ENCODE measurements at regions not wholly inside any gene's neighbourhood (a gene's known extent, or its start where the extent isn't known, plus 50 kb on each side); places are given as distances from the start of the nearest gene placed in this dataset.
A peak's percentile ranks its signal among the peaks of the same experiment; 100 is the strongest.

DNA sequence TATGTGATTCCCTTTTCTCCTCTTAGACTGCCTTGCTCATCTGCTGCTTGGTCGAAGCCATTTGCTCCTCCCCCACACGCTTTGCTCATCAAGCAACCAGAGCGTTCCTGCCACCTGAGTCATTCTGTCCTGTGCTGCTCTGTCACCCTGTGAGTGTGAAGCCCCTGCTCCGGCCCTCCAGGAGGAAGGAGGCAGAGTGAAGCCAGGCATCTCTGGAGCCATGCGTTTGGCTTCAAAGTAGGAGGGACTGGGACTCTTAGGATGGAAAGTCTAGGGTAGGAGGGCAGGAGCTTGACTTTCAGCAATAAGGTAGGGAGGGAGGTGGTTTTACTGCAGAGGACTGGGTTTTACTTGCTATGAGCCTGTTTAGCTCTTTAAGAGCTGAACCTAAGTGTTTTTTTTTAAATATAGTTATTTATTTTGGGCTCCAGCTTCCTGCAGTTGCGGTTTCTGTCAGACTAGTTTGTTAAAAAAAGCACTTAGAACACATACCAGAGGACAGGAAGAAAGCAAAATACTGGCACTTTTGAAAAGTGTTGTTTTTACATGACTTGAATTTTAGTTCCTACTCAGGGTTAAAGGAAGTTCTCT lies 63.6 kb downstream of the SPINK2 start:
- peak; percentile 82 for DNase-seq

DNA sequence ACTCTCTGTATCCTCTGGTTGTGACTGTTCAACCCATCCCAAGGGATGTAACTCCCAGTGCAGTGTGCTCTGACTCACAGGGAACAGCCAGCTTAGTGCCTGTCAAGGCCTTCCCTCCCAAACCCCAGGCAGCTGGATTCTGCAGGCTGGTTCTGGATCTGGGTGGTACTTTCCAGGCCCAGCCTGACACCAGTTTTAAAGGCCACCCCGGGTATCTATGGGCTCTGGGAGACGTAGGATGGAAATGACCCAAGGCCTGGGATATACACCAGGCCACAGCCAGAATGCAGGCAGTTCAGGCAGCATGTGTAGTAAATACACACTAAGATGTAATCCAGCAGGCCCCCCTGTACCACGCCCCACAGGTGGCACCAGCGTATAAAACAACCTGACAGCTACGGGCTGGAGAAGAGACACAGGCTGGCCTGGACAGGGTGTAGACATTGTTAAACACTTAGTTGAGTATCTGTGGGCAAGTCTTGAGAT lies 64.2 kb downstream of the SPINK2 start:
- DNase-seq: no peak

DNA sequence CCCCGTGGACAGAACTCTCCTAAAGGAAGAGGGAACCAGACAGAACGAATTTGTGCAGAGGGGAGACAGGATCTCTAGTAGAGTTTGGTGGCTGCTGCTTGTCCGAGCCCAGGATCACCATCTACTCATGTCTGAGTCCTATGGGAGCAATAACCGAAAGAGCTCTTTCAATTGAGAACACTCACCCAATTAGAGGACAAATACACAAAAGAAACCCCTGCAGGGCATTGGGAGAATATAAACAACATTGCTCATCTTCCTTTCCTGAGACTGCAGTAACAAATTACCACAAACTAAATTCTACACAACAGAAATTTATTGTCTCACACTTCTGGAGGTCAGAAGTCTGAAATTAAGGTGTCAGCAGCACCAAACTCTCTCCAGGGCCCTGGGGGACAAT lies 65.6 kb downstream of the SPINK2 start:
- no peak for DNase-seq

DNA sequence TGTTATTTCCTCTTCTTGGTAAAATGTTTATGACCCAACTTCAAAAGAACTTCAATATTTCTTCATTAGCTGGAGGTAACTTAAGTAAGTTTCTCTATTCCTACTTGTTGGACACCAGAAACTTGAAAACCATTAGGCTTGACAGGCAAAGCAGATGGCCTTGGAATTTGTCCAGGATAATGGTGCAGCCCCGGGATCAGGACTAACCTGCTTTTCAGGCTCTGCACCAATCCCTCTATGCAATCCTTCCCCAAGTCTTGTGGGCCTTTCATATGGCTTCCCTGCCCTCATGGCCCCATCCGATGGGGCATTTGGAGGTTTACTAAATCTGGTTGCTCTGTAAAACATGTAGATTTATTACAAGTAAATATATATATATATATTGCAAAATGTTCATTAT lies 68.5 kb downstream of the SPINK2 start:
- no peak for DNase-seq

DNA sequence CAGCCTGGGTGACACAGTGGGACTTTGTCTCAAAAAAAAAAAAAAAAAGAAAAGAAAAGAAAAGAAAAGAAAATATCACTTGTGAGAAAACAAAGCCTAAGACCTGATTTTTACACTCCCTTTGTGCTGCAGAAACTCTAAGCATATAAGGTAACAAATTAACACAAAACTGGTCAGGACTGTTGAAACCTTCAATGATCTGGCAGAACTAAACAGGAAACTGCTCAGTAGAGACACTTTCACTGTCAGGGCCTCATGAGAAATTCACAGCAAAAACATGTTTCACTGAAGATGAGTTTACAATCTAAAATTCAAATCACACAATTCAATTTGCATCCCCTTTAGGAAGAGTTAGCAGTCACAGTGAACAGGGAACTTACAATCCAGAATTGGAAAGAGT lies 69.1 kb upstream of the HOPX start:
- DNase-seq: no peak

DNA sequence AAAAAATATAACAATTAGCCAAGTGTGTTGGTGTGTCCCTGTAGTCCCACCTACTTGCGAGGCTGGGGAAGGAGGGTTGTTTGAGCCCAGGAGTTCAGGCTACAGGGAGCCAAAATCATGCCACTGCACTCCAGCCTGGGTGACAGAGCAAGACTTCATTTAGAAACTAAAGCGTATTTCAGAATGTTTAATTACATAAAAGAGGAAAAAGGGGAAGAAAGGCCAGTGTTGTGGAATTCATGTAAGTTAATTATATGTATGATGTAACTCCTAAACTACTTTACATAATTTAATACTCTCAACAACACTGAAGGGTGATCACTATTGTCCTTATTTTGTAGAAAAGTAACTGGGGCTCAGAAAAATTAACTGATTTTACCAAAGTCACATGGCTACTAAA lies 67.2 kb upstream of the HOPX start:
- no peak for DNase-seq

DNA sequence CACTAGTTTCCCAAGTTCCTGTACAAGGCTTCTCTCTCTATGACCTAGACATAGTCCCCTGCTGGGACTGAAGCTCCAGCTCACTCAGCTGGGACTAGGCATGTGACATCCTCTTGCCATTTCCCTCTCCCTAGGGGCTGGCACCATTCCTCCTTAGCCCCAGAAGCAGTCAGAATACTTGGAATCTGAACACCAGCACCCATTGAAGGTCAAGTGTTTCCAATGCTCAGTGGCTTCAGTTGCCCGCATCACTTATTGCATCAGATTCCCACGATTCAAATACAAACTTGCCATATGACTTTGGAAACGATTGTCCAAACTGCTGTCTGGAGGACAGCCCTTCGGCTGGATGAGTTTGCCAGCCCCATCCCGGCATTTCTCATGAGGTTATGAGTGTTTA lies 65.5 kb upstream of the HOPX start:
- DNase-seq: no peak

DNA sequence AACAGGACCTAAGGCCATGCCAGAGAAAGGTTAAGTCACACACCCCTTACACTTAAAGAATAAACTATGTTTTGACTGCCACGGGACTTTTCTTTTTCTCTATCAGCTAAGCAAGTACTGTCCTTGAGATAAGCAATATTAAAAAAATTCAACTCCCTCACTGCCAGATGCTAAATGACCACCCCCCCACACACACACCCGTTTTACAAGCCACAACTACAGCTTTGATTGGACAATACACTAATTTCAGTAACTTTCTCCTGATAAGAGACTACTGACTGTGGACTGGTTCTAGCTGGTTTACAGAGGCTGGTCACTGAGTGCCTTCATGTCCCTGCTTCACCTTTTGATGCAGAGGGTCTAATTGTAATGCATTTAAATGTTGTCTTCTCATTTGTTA lies 63.9 kb upstream of the HOPX start:
- DNase-seq: no peak

DNA sequence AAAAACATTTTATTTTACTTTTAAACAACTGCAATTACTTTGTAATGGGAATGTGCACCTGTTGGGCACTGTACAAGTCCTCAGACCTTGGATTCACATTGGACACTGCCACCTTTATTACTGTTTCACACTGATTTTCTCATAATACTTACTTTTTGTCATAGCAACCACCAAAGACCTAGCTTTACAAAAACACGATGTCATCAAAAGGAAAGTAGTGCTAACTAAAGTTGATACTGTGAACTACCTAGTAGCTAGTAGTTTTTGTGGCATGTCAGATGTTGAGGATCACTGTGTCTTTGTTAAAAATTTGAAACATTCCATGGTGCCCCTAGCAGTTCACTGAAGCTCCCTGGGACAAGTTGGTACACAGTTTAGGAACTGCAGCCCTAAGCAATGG lies 62.9 kb upstream of the HOPX start:
- no peak for DNase-seq

DNA sequence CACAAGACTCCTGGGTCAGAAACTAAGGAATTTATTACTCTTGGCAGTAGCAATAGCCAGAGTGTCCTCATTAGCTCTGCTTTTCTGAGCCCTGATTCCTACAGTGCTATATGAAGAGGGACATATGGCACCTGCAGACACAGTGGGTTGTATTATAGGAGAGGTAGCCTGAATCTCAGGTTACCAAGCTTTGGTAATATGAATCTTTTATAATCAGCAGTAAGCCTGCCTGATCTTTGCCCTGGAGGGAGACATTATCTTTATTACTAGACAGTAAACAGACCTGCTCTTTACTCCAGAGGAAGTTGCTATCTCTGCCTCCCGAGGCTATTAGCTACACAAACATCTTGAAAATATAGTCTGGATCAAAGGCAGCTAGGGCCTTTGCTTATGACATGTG lies 62.5 kb upstream of the HOPX start:
- no peak for DNase-seq

DNA sequence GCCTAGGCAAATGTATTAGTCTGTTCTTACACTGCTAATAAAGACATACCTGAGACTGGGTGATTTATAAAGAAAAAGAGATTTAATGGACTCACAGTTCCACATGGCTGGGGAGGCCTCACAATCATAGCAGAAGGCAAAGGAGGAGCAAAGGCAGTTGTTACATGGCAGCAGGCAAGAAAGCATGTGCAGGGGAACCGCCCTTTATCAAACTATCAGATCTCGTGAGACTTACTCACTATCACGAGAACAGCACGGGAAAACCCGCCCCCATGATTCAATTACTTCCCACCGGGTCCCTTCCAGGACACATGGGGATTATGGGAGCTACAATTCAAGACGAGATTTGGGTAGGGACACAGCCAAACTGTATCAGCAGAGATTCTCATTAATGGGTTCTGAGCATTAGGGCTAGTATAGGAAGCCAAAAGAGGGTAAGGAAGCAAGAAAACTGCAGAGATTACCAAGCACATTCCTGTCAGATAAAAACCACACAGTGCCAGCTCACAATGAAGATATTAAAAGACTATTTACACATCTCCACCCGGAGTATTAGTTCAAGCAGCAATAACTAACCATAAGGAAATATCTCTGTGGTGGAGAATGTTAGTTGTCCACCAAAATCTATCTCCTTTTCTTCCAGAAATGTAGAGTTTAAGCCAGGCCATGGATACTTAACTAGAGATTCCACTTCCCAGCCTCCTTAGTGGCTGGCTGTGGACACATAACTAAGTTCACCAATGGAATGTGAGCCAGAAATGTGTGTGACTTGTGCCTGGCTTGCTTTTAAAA lies 61.2 kb upstream of the HOPX start:
- DNase-seq: no peak

DNA sequence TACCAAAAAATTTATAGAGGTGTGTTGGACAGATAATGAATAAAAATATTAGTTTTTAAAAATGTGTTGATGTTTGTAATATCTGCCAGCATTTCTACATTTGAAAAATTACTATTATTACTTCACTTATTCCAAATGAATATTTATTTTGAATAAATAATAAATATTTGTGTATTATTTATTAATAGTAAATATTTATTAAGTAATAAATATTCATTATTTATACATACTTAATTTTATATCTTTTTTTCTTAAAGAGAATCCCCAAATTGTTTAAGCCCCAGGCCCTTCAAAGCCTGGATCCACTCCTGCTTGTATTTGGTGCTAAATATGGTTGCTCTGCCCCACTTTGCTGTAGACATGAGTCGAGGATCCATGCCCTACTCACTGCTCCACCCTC lies 60.5 kb upstream of the HOPX start:
- no peak for DNase-seq

DNA sequence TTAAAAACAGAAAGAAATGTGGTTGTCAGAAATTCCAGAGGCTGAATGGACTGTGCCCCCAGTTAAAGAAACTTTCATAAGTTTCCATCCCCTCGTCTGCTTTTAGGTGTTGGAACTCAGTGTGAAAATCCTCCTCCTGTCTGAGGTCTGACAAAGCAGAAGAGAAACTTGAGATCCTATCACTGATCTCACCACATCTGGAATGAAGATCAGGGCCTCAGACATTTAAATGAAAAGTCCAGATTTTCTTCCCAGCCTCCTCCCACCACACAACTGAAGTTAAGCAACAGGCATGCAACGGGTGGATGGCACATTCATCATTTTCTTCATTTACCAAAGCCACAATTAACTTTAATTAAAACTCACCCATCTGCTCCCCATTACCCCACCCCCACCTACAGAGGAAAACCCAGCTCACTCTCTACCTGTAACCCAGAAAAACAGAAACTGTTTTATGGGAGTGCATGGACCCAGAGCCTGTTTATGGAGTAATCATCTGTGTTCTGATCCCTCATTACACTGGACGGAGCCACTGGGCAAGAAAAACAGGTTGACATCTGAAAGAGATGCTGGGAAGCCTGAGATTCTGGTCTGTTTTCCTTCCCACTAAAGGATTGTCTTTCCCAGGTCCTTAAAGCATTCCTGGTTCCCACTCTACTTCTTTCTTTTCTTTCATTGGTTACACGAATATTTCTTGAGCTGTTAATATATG lies 58.1 kb upstream of the HOPX start:
- no peak for DNase-seq

DNA sequence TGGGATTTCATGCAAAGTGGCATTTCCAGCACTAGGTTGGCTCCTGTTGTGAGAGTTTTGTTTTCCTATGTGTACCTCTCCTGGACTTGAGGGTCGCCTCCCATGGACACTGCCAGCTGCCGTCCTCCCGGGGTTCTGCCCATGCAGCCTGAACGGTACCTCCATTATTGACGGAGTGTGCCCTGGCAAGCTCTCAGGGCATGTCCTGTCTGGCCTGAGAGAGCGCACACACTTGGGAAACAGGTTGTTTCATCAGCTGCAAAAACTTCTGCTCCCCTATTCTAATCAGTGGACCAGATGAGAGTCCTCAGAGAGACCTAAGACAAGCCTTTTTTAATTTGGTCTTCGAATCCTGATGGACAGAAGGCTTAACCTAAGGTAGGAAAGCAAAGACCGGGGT lies 56.6 kb upstream of the HOPX start:
- DNase-seq: no peak

DNA sequence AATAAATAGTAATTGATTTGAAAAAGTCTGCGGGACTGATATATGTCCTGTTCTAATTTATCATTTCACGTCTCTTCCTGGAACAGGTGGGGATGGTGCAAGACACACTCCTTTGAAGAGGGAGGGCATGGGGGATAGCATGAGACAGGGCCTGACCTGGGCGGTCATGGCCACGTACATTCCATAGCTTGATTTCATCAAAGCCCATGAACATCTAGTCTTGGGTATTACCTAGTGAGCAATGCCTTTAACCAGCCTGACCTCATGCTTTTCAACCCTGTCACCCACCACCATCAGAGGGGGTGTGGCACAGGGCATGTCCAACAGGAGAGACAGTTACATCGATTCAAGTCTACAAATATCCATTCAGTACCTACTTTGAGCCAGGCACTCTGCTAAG lies 52.3 kb upstream of the HOPX start:
- no peak for DNase-seq

DNA sequence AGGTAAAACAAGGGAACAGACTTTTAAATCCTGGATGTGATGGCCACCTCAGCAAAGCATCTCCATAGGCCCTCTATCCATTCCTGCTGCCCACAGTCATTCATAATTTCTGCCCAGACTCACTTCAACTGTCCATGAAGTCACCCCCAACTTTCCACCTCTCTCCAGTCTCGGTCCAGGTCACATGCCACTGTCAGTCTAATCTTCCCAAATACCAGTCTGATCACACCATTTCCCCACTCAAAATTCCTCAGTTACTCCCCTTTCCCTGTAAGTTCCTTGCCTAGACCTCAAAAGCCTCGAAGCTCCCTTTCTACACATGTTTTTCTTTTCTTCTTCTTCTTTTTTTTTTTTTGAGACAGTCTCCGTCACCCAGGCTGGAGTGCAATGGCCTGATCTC lies 51.2 kb upstream of the HOPX start:
- DNase-seq: no peak

DNA sequence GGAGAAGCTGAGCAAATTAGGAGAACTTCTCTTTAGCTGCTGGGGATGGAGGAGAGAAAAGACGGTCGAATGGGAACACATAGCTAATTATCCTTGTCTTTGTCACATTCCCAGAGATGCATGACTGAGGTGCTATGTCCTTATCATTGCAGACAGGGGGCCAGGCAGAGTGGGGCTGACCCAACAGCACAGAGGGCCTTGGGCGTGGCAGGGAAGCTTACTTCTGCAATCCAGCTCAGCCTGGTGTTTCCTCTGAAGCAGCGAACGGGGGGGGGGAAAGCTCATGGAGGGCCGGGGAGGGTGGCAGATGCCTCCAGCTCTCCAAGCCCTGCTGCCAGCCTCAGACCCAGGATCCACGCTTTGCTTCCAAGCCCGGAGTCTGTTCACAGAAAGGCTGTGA lies 50.8 kb upstream of the HOPX start:
- no peak for DNase-seq
